H1 (cell line): ENCODE measurements at regions not wholly inside any gene's neighbourhood (a gene's known extent, or its start where the extent isn't known, plus 50 kb on each side); places are given as distances from the start of the nearest gene placed in this dataset.

ENCODE experiments used
- BRCA1 ChIP-seq: IDR thresholded peaks from 2 replicates; pipeline ENCODE4 v1.6.1; 2012; ENCODE audit warnings: low read depth, low read length, improper control_type of control experiment
- CEBPB ChIP-seq: IDR thresholded peaks from 2 replicates; pipeline ENCODE4 v1.6.1; 2012; ENCODE audit warnings: low read depth, low read length
- CHD2 ChIP-seq: IDR thresholded peaks from 2 replicates; pipeline ENCODE4 v1.6.1; 2012; ENCODE audit warnings: low read length, improper control_type of control experiment
- CTCF ChIP-seq, 3 experiments: IDR thresholded peaks; 1 replicate in 2 of 3; 2 replicates in 1 of 3; pipeline versions ENCODE4 v1.5.1 to v1.6.1; 2011; ENCODE audit warnings: low read length in 3 of 3, mild to moderate bottlenecking in 3 of 3, inconsistent platforms in 2 of 3, low read depth in 1 of 3, moderate library complexity in 1 of 3; ENCODE audit not compliant: insufficient read depth in 1 of 3; ENCODE audit errors: control extremely low read depth in 1 of 3
- EZH2 ChIP-seq: fragments of 200-600 bp; sonication (generic); IDR thresholded peaks from 2 replicates; pipeline ENCODE4 v1.7.1; 2012; ENCODE audit warnings: low read depth, mild to moderate bottlenecking, moderate library complexity, low read length, inconsistent platforms; ENCODE audit not compliant: severe bottlenecking
- HDAC2 ChIP-seq, 2 experiments: fragments of 300-600 bp in 1 of 2; sonication (generic) in 1 of 2; IDR thresholded peaks; 2 replicates each; pipeline ENCODE4 v1.6.1; 2011 to 2012; ENCODE audit warnings: low read depth in 2 of 2, low read length in 2 of 2, mild to moderate bottlenecking in 2 of 2, moderate library complexity in 2 of 2, borderline replicate concordance in 1 of 2, inconsistent platforms in 1 of 2
- POLR2A ChIP-seq, 2 experiments: IDR thresholded peaks; 1 replicate in 1 of 2; 2 replicates in 1 of 2; pipeline ENCODE4 v1.6.1; 2011; ENCODE audit warnings: low read depth in 2 of 2, low read length in 2 of 2, mild to moderate bottlenecking in 2 of 2; ENCODE audit errors: control extremely low read depth in 1 of 2
- RBBP5 ChIP-seq: IDR thresholded peaks from 2 replicates; pipeline ENCODE4 v1.7.1; 2012; ENCODE audit warnings: low read depth, mild to moderate bottlenecking, inconsistent platforms, low read length, moderate library complexity, borderline replicate concordance
- SIN3A ChIP-seq, 2 experiments: IDR thresholded peaks in 1 of 2; conservative IDR thresholded peaks in 1 of 2; 2 replicates each; pipeline ENCODE4 v1.6.1; 2011 to 2012; ENCODE audit warnings: low read length in 2 of 2, improper control_type of control experiment in 1 of 2, low read depth in 1 of 2, mild to moderate bottlenecking in 1 of 2
- SP4 ChIP-seq: IDR thresholded peaks from 2 replicates; pipeline ENCODE4 v1.6.1; 2012; ENCODE audit warnings: low read length, inconsistent platforms
- TEAD4 ChIP-seq: IDR thresholded peaks from 2 replicates; pipeline ENCODE4 v1.6.1; 2012; ENCODE audit warnings: low read depth, low read length, inconsistent platforms, mixed read lengths
- YY1 ChIP-seq: IDR thresholded peaks from 2 replicates; pipeline ENCODE4 v1.6.1; 2011; ENCODE audit warnings: low read depth, mild to moderate bottlenecking, low read length

GRCh38 chr2:181750305-181750704 lies 70.0 kb upstream of the NEUROD1 start:
- TF ChIP-seq POLR2A (IDR thresholded peaks at IDR 0.05; ENCODE audit: control extremely low read depth in 1 of 2, low read depth in 2 of 2, low read length in 2 of 2) (no peak), CHD2 (no peak), BRCA1 (no peak), CTCF (IDR thresholded peaks at IDR 0.05; ENCODE audit: control extremely low read depth in 1 of 3, insufficient read depth in 1 of 3, low read depth in 1 of 3, low read length in 3 of 3) (no peak), HDAC2 (IDR thresholded peaks at IDR 0.05; ENCODE audit: borderline replicate concordance in 1 of 2, low read depth in 2 of 2, low read length in 2 of 2) (no peak), CEBPB (no peak), YY1 (no peak), SIN3A (conservative IDR thresholded peaks at IDR 0.05 in 1 of 2, IDR thresholded peaks at IDR 0.05 in 1 of 2; ENCODE audit: low read depth in 1 of 2, low read length in 2 of 2) (no peak), SP4 (no peak), RBBP5 (no peak), TEAD4 (no peak), EZH2 (no peak)
